Retinal pigment epithelial cell (primary cell): ENCODE measurements at regions not wholly inside any gene's neighbourhood (a gene's known extent, or its start where the extent isn't known, plus 50 kb on each side); places are given as distances from the start of the nearest gene placed in this dataset.

Experiments
- DNase-seq: peaks from one replicate; pipeline ENCODE4 v3.0.0-alpha.2; 2010; ENCODE audit warnings: low read depth
- H3K4me3 ChIP-seq: 2 replicates; pipeline ENCODE4 v1.5.1; 2011; ENCODE audit warnings: mild to moderate bottlenecking, low read length, control low read depth, moderate library complexity
- CTCF ChIP-seq: conservative IDR thresholded peaks from 2 replicates; pipeline ENCODE4 v1.5.1; 2011; ENCODE audit warnings: low read depth, low read length, control low read depth, inconsistent platforms

DNA sequence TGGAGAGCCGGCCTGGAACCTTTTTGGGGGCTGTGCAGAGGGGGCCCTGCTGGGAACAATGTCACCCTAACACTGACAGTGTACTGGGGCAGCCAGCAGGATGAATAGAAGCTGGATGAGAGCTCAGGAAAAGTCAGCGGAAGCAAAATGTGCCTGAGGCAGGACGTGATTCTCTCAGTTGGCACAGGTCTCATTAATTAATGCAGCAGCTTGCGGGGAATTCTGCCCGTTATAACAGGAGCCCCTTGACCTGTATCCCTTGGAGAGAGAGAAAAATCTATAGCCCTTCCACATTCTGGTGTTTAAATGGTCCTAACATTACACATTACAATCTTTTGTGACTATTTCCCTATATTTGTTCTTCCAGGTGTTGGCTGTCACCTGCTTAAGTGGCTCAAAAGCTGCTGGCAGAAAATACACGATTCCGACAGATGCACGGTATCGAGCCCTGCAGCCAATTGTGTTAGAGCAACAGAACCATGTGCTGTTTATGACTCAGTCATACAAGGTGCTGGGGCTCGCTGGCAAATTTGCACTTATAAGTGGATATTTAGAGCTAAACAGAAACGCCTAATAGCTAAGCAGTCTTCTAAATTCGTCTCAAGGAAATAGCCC lies 854.7 kb downstream of the AACS start:
- no peak for TF ChIP-seq CTCF
- no peak for DNase-seq

GRCh38 chr12:125922330-125922729 lies 857.1 kb downstream of the AACS start:
- no peak for DNase-seq
- H3K4me3 ChIP-seq: no peak overlapping the region
- TF ChIP-seq CTCF: no peak

More for the DNA sequence above, 854.7 kb downstream of the AACS start:
- no peak overlapping the region for H3K4me3 ChIP-seq

DNA sequence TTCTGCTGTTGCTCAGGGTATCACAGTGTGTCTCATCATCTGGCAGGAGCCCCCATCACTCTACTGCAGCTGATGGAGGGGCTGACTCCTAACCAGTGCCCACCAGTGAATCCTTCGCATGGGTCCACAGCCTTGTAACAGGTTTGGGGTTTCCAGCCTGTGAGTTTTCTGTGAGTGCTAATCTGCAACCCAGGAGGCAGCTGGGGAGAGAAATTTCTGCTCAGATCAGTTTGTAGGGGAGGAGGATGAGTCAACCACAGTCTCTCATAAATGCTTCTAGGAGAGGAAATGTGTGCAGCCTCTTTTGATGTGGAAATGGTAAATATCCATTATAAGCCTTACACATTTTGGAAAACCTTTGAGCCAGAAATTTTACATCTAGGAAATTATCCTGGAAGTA lies 871.3 kb downstream of the AACS start:
- TF ChIP-seq CTCF: no peak
- no peak overlapping the region for H3K4me3 ChIP-seq
- no peak for DNase-seq

GRCh38 chr12:125944446-125944845 lies 879.2 kb downstream of the AACS start:
- no peak for TF ChIP-seq CTCF
- DNase-seq: no peak
- H3K4me3 ChIP-seq: no peak overlapping the region

GRCh38 chr12:125949471-125949870 lies 884.2 kb downstream of the AACS start:
- H3K4me3 ChIP-seq: no peak overlapping the region
- DNase-seq: no peak
- no peak for TF ChIP-seq CTCF

- no peak overlapping the region for H3K4me3 ChIP-seq
- no peak for TF ChIP-seq CTCF
- no peak for DNase-seq
Measured at GRCh38 chr12:125954362-125954761, 889.1 kb downstream of the AACS start.

DNA sequence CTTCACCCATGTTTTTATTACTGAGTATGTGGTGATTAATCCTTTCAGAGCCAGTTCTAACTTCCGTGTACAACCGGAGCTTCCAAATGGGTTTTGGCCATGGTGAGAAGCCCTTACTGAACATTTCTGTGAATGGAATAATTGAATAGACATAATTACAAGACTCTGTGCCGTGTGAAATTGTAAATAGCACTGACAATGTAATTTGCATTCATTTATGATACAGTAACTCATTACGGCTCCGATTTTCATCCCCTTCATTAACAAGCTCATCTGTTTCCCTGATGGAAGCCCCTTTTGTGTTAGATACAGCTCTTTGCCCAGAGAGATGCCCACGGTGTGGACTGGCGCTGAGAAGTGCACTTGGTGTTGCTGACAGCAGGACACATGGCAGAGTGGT lies 891.0 kb downstream of the AACS start:
- no peak overlapping the region for H3K4me3 ChIP-seq
- no peak for DNase-seq
- no peak for TF ChIP-seq CTCF
